ENCODE measurements at regions not wholly inside any gene's neighbourhood (a gene's known extent, or its start where the extent isn't known, plus 50 kb on each side); places are given as distances from the start of the nearest gene placed in this dataset.
"Not testable (repeated sequence)": the region's sequence is repeated elsewhere in the genome, so short reads cannot be mapped to it uniquely, and the experiment has no call there.

GRCh38 chr14:51444353-51445000, 204.4 kb downstream of the TMX1 start:
- DNase-seq, result peak in 1 of 51 donors; percentile 14

- no peak for DNase-seq
Observed at GRCh38 chr14:51445001-51445390, 204.9 kb downstream of the TMX1 start.

- no peak for DNase-seq
Observed at GRCh38 chr14:51446771-51447170, 204.9 kb upstream of the FRMD6 start.

- DNase-seq, result no peak
Observed at GRCh38 chr14:51447411-51447810, 204.3 kb upstream of the FRMD6 start.

GRCh38 chr14:51448831-51449670, 202.7 kb upstream of the FRMD6 start:
- DNase-seq, result no peak

GRCh38 chr14:51449681-51450080, 202.0 kb upstream of the FRMD6 start:
- DNase-seq, result no peak

GRCh38 chr14:51451561-51451960, 200.1 kb upstream of the FRMD6 start:
- DNase-seq, result no peak

GRCh38 chr14:51453869-51454268, 197.8 kb upstream of the FRMD6 start:
- peak in 20 of 51 donors; percentile 0 to 43 (median 10) for DNase-seq

- DNase-seq, result no peak
Observed at GRCh38 chr14:51454351-51454750, 197.4 kb upstream of the FRMD6 start.

- DNase-seq, result no peak
Observed at GRCh38 chr14:51455041-51455835, 196.5 kb upstream of the FRMD6 start.

- DNase-seq, result no peak
Observed at GRCh38 chr14:51457843-51458562, 193.7 kb upstream of the FRMD6 start.

- no peak for DNase-seq
Observed at GRCh38 chr14:51458563-51458955, 193.2 kb upstream of the FRMD6 start.

GRCh38 chr14:51460011-51460410, 191.7 kb upstream of the FRMD6 start:
- DNase-seq, result no peak

- DNase-seq, result peak in 2 of 51 donors; percentile 1 to 4
Observed at GRCh38 chr14:51462182-51462581, 189.5 kb upstream of the FRMD6 start.

- DNase-seq, result no peak
Observed at GRCh38 chr14:51462706-51463105, 189.0 kb upstream of the FRMD6 start.

GRCh38 chr14:51463461-51463860, 188.2 kb upstream of the FRMD6 start:
- DNase-seq, result no peak

GRCh38 chr14:51464411-51464810, 187.3 kb upstream of the FRMD6 start:
- DNase-seq, result no peak

- no peak for DNase-seq
Observed at GRCh38 chr14:51465486-51465885, 186.2 kb upstream of the FRMD6 start.

GRCh38 chr14:51467392-51467791, 184.3 kb upstream of the FRMD6 start:
- not testable (repeated sequence) for DNase-seq

- no peak for DNase-seq
Observed at GRCh38 chr14:51468523-51468922, 183.2 kb upstream of the FRMD6 start.

GRCh38 chr14:51472881-51473280, 178.8 kb upstream of the FRMD6 start:
- DNase-seq, result no peak

- DNase-seq, result no peak
Observed at GRCh38 chr14:51473351-51473750, 178.4 kb upstream of the FRMD6 start.
